ENCODE measurements at regions not wholly inside any gene's neighbourhood (a gene's known extent, or its start where the extent isn't known, plus 50 kb on each side); places are given as distances from the start of the nearest gene placed in this dataset.

- TF ChIP-seq, protein P1, sequence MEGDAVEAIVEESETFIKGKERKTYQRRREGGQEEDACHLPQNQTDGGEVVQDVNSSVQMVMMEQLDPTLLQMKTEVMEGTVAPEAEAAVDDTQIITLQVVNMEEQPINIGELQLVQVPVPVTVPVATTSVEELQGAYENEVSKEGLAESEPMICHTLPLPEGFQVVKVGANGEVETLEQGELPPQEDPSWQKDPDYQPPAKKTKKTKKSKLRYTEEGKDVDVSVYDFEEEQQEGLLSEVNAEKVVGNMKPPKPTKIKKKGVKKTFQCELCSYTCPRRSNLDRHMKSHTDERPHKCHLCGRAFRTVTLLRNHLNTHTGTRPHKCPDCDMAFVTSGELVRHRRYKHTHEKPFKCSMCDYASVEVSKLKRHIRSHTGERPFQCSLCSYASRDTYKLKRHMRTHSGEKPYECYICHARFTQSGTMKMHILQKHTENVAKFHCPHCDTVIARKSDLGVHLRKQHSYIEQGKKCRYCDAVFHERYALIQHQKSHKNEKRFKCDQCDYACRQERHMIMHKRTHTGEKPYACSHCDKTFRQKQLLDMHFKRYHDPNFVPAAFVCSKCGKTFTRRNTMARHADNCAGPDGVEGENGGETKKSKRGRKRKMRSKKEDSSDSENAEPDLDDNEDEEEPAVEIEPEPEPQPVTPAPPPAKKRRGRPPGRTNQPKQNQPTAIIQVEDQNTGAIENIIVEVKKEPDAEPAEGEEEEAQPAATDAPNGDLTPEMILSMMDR (IDR thresholded peaks at IDR 0.05; ENCODE audit: borderline replicate concordance, extremely low read depth, low read length, poor library complexity, severe bottlenecking), result no peak
- TF ChIP-seq EZH2 (IDR thresholded peaks at IDR 0.05; ENCODE audit: borderline replicate concordance, low read depth, low read length, severe bottlenecking), result no peak
Measured at GRCh38 chr5:110321117-110321516, 405.4 kb downstream of the TMEM232 start.

Measured in DND-41 (cell line).